SW 1271 (cell line): ENCODE measurements at regions not wholly inside any gene's neighbourhood (a gene's known extent, or its start where the extent isn't known, plus 50 kb on each side); places are given as distances from the start of the nearest gene placed in this dataset.
"Not testable (repeated sequence)": the region's sequence is repeated elsewhere in the genome, so short reads cannot be mapped to it uniquely, and the experiment has no call there.

Experiments used
- DNase-seq, 2 experiments: peaks; one replicate each; lab custom pipeline; 2025; lab: John Stamatoyannopoulos, UW

GRCh38 chr7:132030086-132030568 is 473.7 kb upstream of the PODXL start:
- no peak for DNase-seq

- DNase-seq = no peak
Measured at GRCh38 chr7:132029369-132030085, 473.1 kb upstream of the PODXL start.

GRCh38 chr7:132028144-132028920 is 471.9 kb upstream of the PODXL start:
- DNase-seq = no peak

GRCh38 chr7:132024290-132024689 is 467.9 kb upstream of the PODXL start:
- no peak for DNase-seq

- DNase-seq = no peak
Measured at GRCh38 chr7:132023466-132023865, 467.0 kb upstream of the PODXL start.

GRCh38 chr7:132022188-132022587 is 465.8 kb upstream of the PODXL start:
- no peak for DNase-seq

- no peak for DNase-seq
Measured at GRCh38 chr7:132019703-132020102, 463.3 kb upstream of the PODXL start.

- no peak for DNase-seq
Measured at GRCh38 chr7:132009778-132010177, 453.4 kb upstream of the PODXL start.

GRCh38 chr7:132004529-132004928 is 448.1 kb upstream of the PODXL start:
- DNase-seq = no peak

GRCh38 chr7:132002343-132002968 is 446.0 kb upstream of the PODXL start:
- DNase-seq = no peak

GRCh38 chr7:132001146-132001545 is 444.7 kb upstream of the PODXL start:
- no peak for DNase-seq

- no peak for DNase-seq
Measured at GRCh38 chr7:131999193-131999592, 442.8 kb upstream of the PODXL start.

- DNase-seq = no peak
Measured at GRCh38 chr7:131995324-131995723, 438.9 kb upstream of the PODXL start.

- not testable (repeated sequence) for DNase-seq
Measured at GRCh38 chr7:131981069-131981468, 424.6 kb upstream of the PODXL start.

- DNase-seq = not testable (repeated sequence)
Measured at GRCh38 chr7:131978118-131978517, 421.7 kb upstream of the PODXL start.

GRCh38 chr7:131976411-131976810 is 420.0 kb upstream of the PODXL start:
- DNase-seq = no peak

- no peak for DNase-seq
Measured at GRCh38 chr7:131974671-131975070, 418.2 kb upstream of the PODXL start.

GRCh38 chr7:131972251-131972650 is 415.8 kb upstream of the PODXL start:
- no peak for DNase-seq

GRCh38 chr7:131970602-131971001 is 414.2 kb upstream of the PODXL start:
- no peak for DNase-seq

- DNase-seq = no peak
Measured at GRCh38 chr7:131969560-131969959, 413.1 kb upstream of the PODXL start.

- no peak for DNase-seq
Measured at GRCh38 chr7:131967216-131967730, 410.8 kb upstream of the PODXL start.

- no peak for DNase-seq
Measured at GRCh38 chr7:131964203-131964602, 407.8 kb upstream of the PODXL start.
